ENCODE measurements at regions not wholly inside any gene's neighbourhood (a gene's known extent, or its start where the extent isn't known, plus 50 kb on each side); places are given as distances from the start of the nearest gene placed in this dataset.
"Not testable (repeated sequence)": the region's sequence is repeated elsewhere in the genome, so short reads cannot be mapped to it uniquely, and the experiment has no call there.

GRCh38 chr7:8938044-8938805 lies 504.8 kb downstream of the NXPH1 start:
- DNase-seq = peak; percentile 74

GRCh38 chr7:8939446-8939845 lies 506.0 kb downstream of the NXPH1 start:
- no peak for DNase-seq

GRCh38 chr7:8963722-8964121 lies 530.3 kb downstream of the NXPH1 start:
- no peak for DNase-seq

GRCh38 chr7:8965177-8965576 lies 531.8 kb downstream of the NXPH1 start:
- DNase-seq = no peak

GRCh38 chr7:8973601-8974000 lies 540.2 kb downstream of the NXPH1 start:
- DNase-seq = no peak

- DNase-seq = no peak
Observed at GRCh38 chr7:8975681-8976080, 542.3 kb downstream of the NXPH1 start.

GRCh38 chr7:8982338-8982992 lies 549.1 kb downstream of the NXPH1 start:
- DNase-seq = no peak

- no peak for DNase-seq
Observed at GRCh38 chr7:8985255-8985654, 551.8 kb downstream of the NXPH1 start.

- DNase-seq = no peak
Observed at GRCh38 chr7:8988267-8988666, 554.9 kb downstream of the NXPH1 start.

- no peak for DNase-seq
Observed at GRCh38 chr7:8991159-8991558, 557.8 kb downstream of the NXPH1 start.

GRCh38 chr7:8998762-8999161 lies 565.4 kb downstream of the NXPH1 start:
- no peak for DNase-seq

GRCh38 chr7:9013940-9014339 lies 580.5 kb downstream of the NXPH1 start:
- DNase-seq = no peak

- DNase-seq = no peak
Observed at GRCh38 chr7:9017286-9017685, 583.9 kb downstream of the NXPH1 start.

GRCh38 chr7:9022456-9022855 lies 589.0 kb downstream of the NXPH1 start:
- no peak for DNase-seq

GRCh38 chr7:9023675-9024294 lies 590.4 kb downstream of the NXPH1 start:
- DNase-seq = no peak

GRCh38 chr7:9026121-9026520 lies 592.7 kb downstream of the NXPH1 start:
- no peak for DNase-seq

- DNase-seq = no peak
Observed at GRCh38 chr7:9028012-9028411, 594.6 kb downstream of the NXPH1 start.

- DNase-seq = no peak
Observed at GRCh38 chr7:9029681-9030530, 596.5 kb downstream of the NXPH1 start.

- DNase-seq = no peak
Observed at GRCh38 chr7:9030976-9031375, 597.6 kb downstream of the NXPH1 start.

GRCh38 chr7:9031386-9031785 lies 598.0 kb downstream of the NXPH1 start:
- DNase-seq = no peak

GRCh38 chr7:9036080-9036479 lies 602.7 kb downstream of the NXPH1 start:
- no peak for DNase-seq

- no peak for DNase-seq
Observed at GRCh38 chr7:9071160-9071762, 637.9 kb downstream of the NXPH1 start.

- DNase-seq = not testable (repeated sequence)
Observed at GRCh38 chr7:9075774-9076173, 642.4 kb downstream of the NXPH1 start.

Measured in NCI-H2029 treated with DMSO at 0.1 percent for 48 hours (cell line).